ENCODE measurements at regions not wholly inside any gene's neighbourhood (a gene's known extent, or its start where the extent isn't known, plus 50 kb on each side); places are given as distances from the start of the nearest gene placed in this dataset.
"Not testable (repeated sequence)": the region's sequence is repeated elsewhere in the genome, so short reads cannot be mapped to it uniquely, and the experiment has no call there.

GRCh38 chr4:155479835-155480234 lies 103.1 kb upstream of the MAP9 start:
- ChIA-PET POLR2A (no interaction called here), CTCF (no interaction called here)

DNA sequence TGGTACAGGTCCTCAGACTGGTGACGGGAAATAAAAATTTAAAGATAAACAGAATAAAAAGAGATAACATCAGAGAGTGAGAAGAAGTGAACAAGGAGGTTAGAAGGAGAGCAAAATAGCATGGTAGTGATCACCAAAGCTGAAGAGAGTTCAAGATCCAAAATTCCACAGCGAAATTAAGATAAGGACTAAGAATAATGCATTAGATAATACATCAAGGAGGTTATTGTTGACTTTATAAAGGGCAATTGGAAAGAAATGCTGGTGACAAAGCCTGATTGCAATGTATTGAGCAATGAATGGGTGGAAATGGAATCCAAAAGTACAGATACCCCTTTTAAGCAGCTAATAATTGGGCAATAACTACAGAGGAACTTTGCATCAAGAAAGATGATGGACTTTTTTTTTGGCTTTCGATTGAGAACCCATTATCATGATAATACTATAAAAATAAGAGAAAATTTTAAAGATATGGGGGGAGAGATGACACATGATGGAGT lies 101.6 kb upstream of the MAP9 start:
- POLR2A ChIA-PET, result no interaction called here
- CTCF ChIA-PET, result no interaction called here

DNA sequence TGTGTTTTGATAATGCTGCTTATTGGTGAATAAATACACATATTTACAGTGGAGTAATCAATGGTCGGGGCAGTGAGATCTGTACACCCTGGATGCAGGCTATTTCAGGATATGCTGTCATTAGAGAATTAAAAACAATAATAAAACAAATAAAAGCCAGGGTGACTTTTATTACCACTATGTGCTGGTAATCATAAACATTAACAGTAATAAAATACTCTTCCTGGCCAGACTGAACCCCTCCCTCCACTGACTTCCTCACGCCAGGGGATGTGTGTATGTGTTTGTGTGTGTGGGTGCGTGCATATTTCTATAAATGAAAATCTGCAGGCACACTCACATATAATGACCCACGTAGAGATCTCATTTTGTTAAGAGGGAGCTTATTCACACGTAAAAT lies 98.0 kb upstream of the MAP9 start:
- CTCF ChIA-PET, result no interaction called here

GRCh38 chr4:155473420-155474095 lies 96.8 kb upstream of the MAP9 start:
- CTCF ChIA-PET, result no interaction called here
- POLR2A ChIA-PET, result no interaction called here

More for the DNA sequence above, 98.0 kb upstream of the MAP9 start:
- POLR2A ChIA-PET, result no interaction called here

- ChIA-PET POLR2A (no interaction called here), CTCF (no interaction called here)
These were observed 91.5 kb upstream of the MAP9 start for GRCh38 chr4:155468282-155468681.

DNA sequence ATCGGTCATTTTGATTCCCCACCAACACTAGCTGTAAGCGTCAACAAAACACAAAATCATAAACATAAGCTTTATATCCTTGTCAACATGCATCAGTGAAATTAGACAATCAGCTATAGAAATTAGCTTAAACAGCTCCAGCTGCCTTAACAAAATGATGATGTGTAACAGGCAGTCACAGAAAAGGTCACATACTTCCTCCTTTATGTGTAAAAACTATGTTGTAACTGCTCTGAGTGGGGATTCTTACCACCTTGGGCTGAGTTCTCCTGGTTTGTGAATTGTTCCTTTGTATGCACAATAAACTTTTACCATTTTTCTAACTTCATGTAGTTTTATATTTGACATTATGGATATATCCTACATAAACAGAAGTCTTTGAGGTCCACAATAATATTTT lies 73.9 kb upstream of the MAP9 start:
- POLR2A ChIA-PET, result no interaction called here
- CTCF ChIA-PET, result no interaction called here

DNA sequence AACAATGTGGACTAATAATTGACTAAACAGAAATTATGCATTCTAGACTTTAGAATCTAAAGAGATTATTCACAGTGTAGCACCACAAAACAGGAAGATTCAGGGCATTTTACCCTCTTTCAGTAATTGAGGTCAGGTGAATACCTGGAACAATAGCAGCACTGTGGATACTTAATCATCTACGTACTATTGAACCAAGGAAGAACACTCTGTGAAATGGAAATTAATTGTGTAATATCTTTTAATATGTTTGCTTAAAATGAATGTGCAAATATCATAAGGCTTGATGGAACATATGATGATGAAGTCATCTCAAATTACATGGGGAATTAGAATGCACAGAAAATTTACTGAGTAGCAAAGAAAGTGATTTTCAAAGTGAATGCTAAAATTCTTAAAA lies 68.5 kb upstream of the MAP9 start:
- ChIA-PET POLR2A (no interaction called here), CTCF (no interaction called here)

GRCh38 chr4:155444721-155445120 lies 68.0 kb upstream of the MAP9 start:
- CTCF ChIA-PET, result no interaction called here
- POLR2A ChIA-PET, result no interaction called here

DNA sequence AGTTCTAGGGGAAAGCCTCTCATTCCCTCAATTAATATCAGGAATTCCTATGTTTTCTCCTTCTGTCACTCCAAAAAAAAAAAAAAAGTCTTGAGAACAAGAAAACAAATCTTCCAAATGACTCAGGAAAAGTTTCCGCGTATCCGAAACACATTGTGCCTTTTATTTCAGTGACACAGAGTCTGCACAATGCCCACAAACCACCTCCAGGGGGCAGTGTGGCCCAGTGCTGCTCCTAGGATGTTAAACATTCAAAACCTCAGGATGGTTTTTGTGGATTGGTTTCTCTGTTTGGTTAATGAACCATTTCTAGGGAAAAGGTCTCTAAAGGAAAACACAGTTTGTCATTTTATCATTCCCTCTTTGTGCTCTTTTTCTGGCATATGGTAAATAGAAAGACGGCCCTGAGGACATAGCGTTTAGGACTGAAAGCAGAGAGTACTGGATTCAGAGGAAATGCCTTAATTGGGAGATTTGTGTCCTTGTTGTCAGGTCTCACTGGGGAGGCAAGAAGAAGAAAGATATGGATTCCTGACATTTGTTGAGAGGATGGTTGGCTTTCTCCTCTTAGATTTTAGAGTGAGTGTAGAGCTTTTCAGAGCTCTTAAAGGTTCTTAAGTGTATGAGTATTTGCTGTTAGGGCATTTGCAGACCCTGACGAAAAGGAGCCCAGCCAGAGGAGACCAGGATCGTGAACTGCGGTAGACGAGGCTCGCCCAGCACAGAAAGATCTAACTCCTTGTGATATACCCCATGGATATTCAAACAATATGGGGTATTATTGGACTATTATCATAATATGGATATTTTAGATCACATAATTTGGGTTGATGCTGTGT lies 65.7 kb upstream of the MAP9 start:
- POLR2A ChIA-PET, result no interaction called here
- CTCF ChIA-PET, result interaction anchor here (0.6 to 1.0 kb wide), 2 partner anchors 345 to 1633 kb away, joined by 3 read pairs; no protein-coding TSS in a partner anchor

GRCh38 chr4:155441475-155441874 lies 64.7 kb upstream of the MAP9 start:
- CTCF ChIA-PET, result no interaction called here
- POLR2A ChIA-PET, result no interaction called here

- CTCF ChIA-PET, POLR2A ChIA-PET: not testable (repeated sequence)
These were observed 63.0 kb upstream of the MAP9 start for GRCh38 chr4:155439760-155440159.

GRCh38 chr4:155434904-155435303 lies 58.1 kb upstream of the MAP9 start:
- POLR2A ChIA-PET, result no interaction called here
- CTCF ChIA-PET, result no interaction called here

DNA sequence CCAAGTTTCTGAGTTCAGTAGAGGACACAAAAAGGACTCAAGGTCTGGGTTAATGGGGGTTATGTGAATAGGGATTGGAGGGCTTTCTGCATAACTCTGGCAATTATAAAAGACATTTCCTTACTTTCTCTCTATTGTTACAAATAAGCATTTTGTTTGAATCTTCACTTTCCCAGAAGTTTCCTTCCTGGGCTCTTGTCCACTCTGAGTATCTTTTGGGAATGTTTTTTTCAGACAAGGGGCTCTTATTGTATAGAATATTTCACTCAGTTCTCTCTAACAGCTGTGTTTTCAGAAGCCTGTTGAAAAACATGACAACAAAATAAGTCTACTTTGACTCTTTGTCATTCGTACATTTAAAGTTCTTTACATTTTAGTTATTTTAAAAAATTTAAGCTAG lies 57.6 kb upstream of the MAP9 start:
- ChIA-PET POLR2A (no interaction called here), CTCF (no interaction called here)

- POLR2A ChIA-PET, result no interaction called here
- CTCF ChIA-PET, result no interaction called here
These were observed 57.0 kb upstream of the MAP9 start for GRCh38 chr4:155433636-155434360.

DNA sequence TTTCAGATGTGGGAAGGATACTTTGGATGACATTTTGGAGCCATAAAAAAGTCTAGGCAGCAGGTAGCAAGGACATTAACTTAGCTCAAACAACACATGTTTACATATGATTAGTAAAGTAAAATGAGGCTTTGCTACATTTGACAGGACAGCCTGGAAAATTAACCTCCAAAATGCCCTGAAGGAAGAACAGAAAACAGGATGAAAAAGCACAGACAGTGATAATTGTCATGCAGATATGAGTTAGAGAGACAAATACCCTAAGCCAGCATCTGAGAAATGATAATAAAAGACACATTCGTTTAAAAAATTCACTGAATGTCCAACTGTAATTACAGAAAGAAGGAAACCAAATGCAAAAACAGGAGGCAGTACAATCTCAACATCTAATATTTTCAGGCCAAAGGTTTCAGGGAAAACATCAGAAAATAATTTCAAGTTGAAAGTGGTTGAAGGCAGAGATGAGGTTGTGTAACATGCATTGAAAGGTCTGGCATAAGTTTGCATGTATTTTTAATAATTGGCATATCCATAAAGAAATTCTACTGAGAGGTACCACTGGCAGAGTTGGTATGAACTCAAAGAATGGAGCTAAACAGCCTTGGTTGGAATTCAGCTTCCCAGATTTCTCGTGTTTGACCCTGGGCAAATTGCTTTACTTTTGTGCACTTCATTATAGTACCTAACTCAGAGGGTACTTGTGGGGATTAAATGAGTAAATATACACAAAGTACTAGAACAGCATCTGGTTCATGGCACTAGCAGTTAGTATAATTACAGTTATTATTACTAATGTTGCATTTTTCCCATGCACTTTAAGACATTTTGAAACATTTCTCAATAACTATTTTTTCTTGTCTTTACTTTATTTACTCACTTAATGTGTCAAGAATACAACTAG lies 54.4 kb upstream of the MAP9 start:
- POLR2A ChIA-PET, result no interaction called here
- CTCF ChIA-PET, result no interaction called here

- ChIA-PET POLR2A (no interaction called here), CTCF (no interaction called here)
These were observed 51.4 kb upstream of the MAP9 start for GRCh38 chr4:155428128-155428527.

DNA sequence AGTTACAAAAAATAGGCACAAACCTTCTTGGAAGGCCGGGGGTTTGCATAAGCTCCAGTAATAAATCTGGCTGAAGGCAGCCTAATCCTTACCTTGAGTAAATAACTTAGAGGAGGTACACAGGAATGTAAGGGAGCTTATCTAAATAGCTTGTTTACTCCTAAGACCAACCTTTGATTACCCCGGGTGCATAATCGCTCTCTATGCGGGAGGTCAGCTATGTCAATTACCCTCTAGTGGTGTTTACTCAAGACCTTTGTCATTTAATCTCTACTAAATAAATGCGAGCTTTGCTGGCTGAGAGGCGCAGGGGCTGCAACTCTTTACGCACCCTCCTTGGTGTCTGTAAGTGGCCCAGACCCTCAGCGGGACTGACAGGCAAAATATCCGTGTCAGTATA lies 50.2 kb upstream of the MAP9 start:
- POLR2A ChIA-PET, result no interaction called here
- CTCF ChIA-PET, result no interaction called here
